ENCODE measurements at regions not wholly inside any gene's neighbourhood (a gene's known extent, or its start where the extent isn't known, plus 50 kb on each side); places are given as distances from the start of the nearest gene placed in this dataset.

GRCh38 chr10:60494774-60495173 is 105.1 kb upstream of the ANK3 start:
- Histone ChIP-seq H3K36me3 (no peaks in the 10 kb centered on the region), H3K4me1 (ENCODE audit: insufficient read depth) (peaks cover 3% of the 10 kb centered on the region), H3K9me3 (no peaks in the 10 kb centered on the region), H3K27ac (no peak overlapping the region), H3K27me3 (no peaks in the 10 kb centered on the region), H3K4me3 (no peak overlapping the region)
- TF ChIP-seq POLR2A (IDR thresholded peaks at IDR 0.05) (no peak), CTCF (IDR thresholded peaks at IDR 0.05) (no peak), EP300 (IDR thresholded peaks at IDR 0.05) (no peak)
- intact Hi-C loops (cut with DNase I), result no loop called here
- no peak for DNase-seq
- WGBS, 3 donors, result 96 to 98% (median 97%) methylated on average over 2 of the region's 2 CpGs

DNA sequence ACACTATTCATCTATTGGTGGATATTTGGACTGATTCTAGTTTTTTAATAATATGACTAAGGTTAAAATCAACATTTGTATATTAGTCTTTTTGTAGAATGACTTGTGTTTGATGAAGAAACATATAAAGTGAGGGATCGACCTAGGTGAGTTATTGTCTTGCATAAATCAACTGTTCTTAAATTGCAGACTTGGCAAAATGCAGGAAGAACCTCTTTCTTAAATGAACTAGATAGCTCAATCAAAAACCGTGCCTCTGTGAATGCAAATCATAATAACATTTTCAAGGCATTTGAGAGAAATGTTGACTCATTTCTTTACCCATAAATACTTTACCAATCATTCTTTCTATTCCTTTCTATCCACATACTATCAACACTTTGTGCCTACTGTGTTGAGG is 101.5 kb upstream of the ANK3 start:
- Histone ChIP-seq H3K4me3 (no peak overlapping the region), H3K9me3 (no peaks in the 10 kb centered on the region), H3K27ac (no peak overlapping the region), H3K36me3 (no peaks in the 10 kb centered on the region), H3K4me1 (ENCODE audit: insufficient read depth) (no peaks in the 10 kb centered on the region), H3K27me3 (no peaks in the 10 kb centered on the region)
- no peak for DNase-seq
- intact Hi-C loops (cut with DNase I), result no loop called here
- TF ChIP-seq EP300 (IDR thresholded peaks at IDR 0.05), result no peak
- no peak for TF ChIP-seq POLR2A (IDR thresholded peaks at IDR 0.05)
- TF ChIP-seq CTCF (IDR thresholded peaks at IDR 0.05), result no peak
- 84 to 88% (median 87%) methylated on average over 2 of the region's 2 CpGs for WGBS, 3 donors

DNA sequence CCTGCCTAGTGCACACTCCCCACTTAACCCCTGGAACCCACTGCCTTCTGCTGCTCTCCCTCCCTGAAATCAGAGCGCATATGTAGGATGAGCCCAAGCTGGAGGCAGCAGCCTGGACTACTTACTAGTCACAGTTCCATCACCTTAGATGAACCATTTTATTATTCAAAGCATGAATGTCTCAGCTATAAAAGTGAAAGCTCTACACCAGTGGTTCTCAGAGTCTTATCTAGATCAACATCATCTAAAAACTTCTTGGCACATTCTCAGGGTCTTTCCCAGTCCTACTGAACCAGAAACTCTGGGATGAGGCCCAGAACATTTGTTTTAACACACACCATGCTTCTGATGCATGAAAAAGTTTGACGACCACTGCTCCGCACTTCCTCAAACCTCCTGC is 100.3 kb upstream of the ANK3 start:
- no peaks in the 10 kb centered on the region for H3K4me1 ChIP-seq (ENCODE audit: insufficient read depth)
- H3K27me3 ChIP-seq, result no peaks in the 10 kb centered on the region
- no peaks in the 10 kb centered on the region for H3K9me3 ChIP-seq
- WGBS, 3 donors, result 73 to 84% (median 77%) methylated on average over 3 of the region's 3 CpGs
- DNase-seq, result no peak
- no peak overlapping the region for H3K27ac ChIP-seq
- H3K36me3 ChIP-seq, result no peaks in the 10 kb centered on the region
- intact Hi-C loops (cut with DNase I), result no loop called here
- no peak overlapping the region for H3K4me3 ChIP-seq
- TF ChIP-seq CTCF (IDR thresholded peaks at IDR 0.05) (no peak), EP300 (IDR thresholded peaks at IDR 0.05) (no peak), POLR2A (IDR thresholded peaks at IDR 0.05) (no peak)

- no peaks in the 10 kb centered on the region for H3K36me3 ChIP-seq
- DNase-seq, result no peak
- 79 to 90% (median 87%) methylated on average over 1 of the region's 1 CpG for WGBS, 3 donors
- H3K9me3 ChIP-seq, result no peaks in the 10 kb centered on the region
- TF ChIP-seq EP300 (IDR thresholded peaks at IDR 0.05) (no peak), CTCF (IDR thresholded peaks at IDR 0.05) (no peak), POLR2A (IDR thresholded peaks at IDR 0.05) (no peak)
- intact Hi-C loops (cut with DNase I), result no loop called here
- no peaks in the 10 kb centered on the region for H3K4me1 ChIP-seq (ENCODE audit: insufficient read depth)
- no peak overlapping the region for H3K27ac ChIP-seq
- H3K4me3 ChIP-seq, result no peak overlapping the region
- H3K27me3 ChIP-seq, result no peaks in the 10 kb centered on the region
These were observed 98.5 kb upstream of the ANK3 start for GRCh38 chr10:60488111-60488669.

All from ovary (tissue), 7 donors.